ENCODE measurements at regions not wholly inside any gene's neighbourhood (a gene's known extent, or its start where the extent isn't known, plus 50 kb on each side); places are given as distances from the start of the nearest gene placed in this dataset.

DNA sequence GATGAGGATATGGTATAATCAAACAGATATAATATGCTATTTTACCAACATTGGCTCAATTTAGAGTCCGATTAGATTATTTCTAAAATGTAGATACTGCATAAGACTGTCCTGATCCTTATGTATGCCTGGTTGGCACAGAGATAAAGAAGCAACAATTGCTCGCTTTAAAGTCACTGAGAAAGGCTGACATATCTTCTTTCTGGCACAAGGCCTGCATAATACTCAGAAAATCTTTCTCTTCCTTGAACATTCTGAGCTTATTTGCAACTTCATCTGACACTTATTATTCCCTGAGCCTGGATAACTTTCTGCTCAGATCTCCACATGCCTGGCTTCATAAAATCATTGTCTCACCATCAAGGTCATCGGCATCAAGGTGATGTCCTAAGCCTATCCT lies 219.3 kb upstream of the CDH9 start:
- no peak overlapping the region for H3K27ac ChIP-seq
- H3K4me3 ChIP-seq: no peak overlapping the region
- H3K4me1 ChIP-seq (replicated peaks in 1 of 2): no peaks in the 10 kb centered on the region
- in situ Hi-C loops (cut with MboI; ENCODE audit: low pct_unique_long_range_greater_than_20kb in 2 of 9, low sequenced_read_pairs in 9 of 9, unreplicated experiment in 9 of 9): no loop called here
- 21 to 94% (median 82%) methylated on average over 1 to 3 of the region's 3 CpGs for WGBS, 10 experiments
- no peak for ATAC-seq (replicated peaks in 6 of 8)

DNA sequence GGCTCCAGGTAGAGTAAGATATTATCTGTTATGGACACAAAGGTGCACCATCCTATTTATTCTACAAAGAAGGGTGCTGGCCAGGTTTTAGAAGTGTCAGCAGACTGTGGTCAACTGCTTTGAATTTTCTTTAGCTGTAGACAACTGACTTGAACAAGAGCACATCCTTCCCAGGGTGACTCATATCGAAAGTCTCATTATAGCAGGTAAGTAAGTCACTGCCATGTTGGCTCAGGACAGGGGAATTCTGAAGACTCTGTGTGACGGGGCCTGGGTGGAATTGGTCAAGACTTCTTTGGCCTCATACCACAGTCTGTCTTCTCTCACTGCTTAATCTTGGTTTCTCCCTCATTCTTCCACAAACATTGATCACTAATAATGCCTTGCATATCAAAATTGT lies 214.5 kb upstream of the CDH9 start:
- Histone ChIP-seq H3K4me3 (no peak overlapping the region), H3K27ac (no peak overlapping the region), H3K4me1 (replicated peaks in 1 of 2) (no peaks in the 10 kb centered on the region)
- ATAC-seq (replicated peaks in 6 of 8): no peak
- WGBS, 10 experiments: 7 to 100% (median 78%) methylated on average over 1 to 2 of the region's 2 CpGs; no CpG with 5 or more reads in 1 of the 10 experiments
- in situ Hi-C loops (cut with MboI; ENCODE audit: low pct_unique_long_range_greater_than_20kb in 2 of 9, low sequenced_read_pairs in 9 of 9, unreplicated experiment in 9 of 9): no loop called here

DNA sequence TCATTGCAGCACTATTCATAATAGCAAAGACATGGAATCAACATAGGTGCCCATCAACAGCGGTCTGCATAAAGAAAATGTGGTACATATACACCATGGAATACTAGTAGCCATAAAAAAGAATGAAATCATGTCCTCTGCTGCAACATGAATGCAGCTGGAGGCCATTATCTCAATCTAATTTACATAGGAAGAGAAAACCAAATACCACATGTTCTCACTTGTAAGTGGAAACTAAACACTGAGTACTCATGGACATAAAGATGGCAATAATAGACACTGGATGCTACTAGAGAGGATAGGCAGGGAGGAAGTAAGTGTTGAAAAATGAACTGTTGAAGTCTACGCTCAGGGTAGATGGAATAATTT lies 203.9 kb upstream of the CDH9 start:
- peak in 4 of 8 experiments; percentile 31 to 78 (median 70) for ATAC-seq (replicated peaks in 6 of 8)
- H3K4me3 ChIP-seq: no peak overlapping the region
- no peaks in the 10 kb centered on the region for H3K4me1 ChIP-seq (replicated peaks in 1 of 2)
- in situ Hi-C loops (cut with MboI; ENCODE audit: low pct_unique_long_range_greater_than_20kb in 2 of 9, low sequenced_read_pairs in 9 of 9, unreplicated experiment in 9 of 9): no loop called here
- 3 to 100% (median 83%) methylated on average over 1 to 2 of the region's 2 CpGs; no CpG with 5 or more reads in 1 of the 10 experiments for WGBS, 10 experiments
- H3K27ac ChIP-seq: no peak overlapping the region

DNA sequence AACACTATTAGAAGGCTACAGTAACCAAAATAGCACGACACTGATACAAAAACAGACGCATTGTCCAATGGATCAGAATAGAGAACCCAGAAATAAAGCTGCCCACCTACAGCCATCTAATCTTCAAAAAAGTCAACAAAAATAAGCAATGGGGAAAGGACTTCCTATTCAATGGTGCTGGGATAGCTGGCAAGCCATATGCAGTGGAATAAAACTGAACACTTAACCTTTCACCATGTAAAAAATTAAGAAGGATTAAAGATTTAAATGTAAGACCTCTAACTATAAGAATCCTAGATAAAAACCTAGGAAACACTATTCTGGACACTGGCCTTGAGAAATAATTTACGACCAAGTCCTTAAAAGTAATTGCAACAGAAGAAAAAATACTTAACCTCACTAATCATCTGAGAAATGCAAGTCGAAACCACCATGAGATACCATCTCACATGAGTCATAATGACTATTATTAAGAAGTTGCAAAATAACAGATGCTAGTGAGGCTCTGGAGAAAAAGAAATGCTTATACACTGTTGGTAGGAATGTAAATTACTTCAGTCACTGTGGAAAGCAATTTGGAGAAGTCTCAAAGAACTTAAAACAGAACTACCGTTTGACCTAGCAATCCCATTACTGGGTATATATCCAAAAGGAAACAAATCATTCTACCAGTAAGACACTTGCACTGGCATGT lies 203.3 kb upstream of the CDH9 start:
- H3K27ac ChIP-seq: no peak overlapping the region
- H3K4me3 ChIP-seq: no peak overlapping the region
- 26 to 93% (median 85%) methylated on average over 3 to 5 of the region's 5 CpGs; no CpG with 5 or more reads in 1 of the 10 experiments for WGBS, 10 experiments
- peak; percentile 53 to 99 (median 74) for ATAC-seq (replicated peaks in 6 of 8)
- in situ Hi-C loops (cut with MboI; ENCODE audit: low pct_unique_long_range_greater_than_20kb in 2 of 9, low sequenced_read_pairs in 9 of 9, unreplicated experiment in 9 of 9): no loop called here
- H3K4me1 ChIP-seq (replicated peaks in 1 of 2): no peaks in the 10 kb centered on the region

DNA sequence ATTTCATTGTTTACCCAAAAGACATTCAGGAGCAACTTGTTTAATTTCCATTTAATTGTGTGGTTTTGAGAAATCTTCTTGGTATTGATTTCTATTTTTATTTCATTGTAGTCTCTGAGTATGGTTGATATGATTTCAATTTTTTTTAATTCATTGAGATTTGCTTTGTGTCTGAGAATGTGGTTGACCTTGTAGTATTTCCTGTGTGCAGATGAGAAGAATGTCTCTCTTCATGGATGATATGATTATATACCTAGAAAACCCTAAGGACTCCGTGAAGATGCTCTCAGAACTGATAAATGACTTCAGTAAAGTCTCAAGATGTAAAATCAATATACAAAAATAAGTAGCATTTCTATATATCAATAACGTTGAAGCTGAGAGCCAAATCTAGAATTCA lies 202.4 kb upstream of the CDH9 start:
- WGBS, 10 experiments: 0 to 100% (median 79%) methylated on average over 1 to 2 of the region's 2 CpGs

DNA sequence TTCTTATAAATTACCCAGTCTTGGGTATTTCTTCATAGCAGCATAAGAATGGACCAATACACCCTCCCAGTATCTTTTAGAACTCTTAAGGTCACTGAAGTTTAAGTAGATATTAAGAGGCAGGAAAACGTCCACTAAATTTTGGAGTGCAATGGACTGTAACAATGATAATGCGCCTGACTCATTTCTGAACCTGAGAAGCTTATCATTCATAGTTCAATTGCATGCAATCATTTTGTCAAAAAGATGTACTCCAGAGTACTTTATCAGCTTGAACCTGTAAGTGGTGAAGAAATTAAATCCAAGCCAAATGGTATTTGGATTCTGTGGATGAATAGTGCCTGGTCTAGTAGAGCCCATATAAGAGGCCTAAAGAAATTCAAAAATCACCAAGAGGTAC lies 196.5 kb upstream of the CDH9 start:
- Histone ChIP-seq H3K4me1 (replicated peaks in 1 of 2) (no peaks in the 10 kb centered on the region), H3K27ac (no peak overlapping the region), H3K4me3 (no peak overlapping the region)
- 0 to 100% (median 83%) methylated on average over 1 to 2 of the region's 2 CpGs; no CpG with 5 or more reads in 3 of the 10 experiments for WGBS, 10 experiments
- no peak for ATAC-seq (replicated peaks in 6 of 8)
- in situ Hi-C loops (cut with MboI; ENCODE audit: low pct_unique_long_range_greater_than_20kb in 2 of 9, low sequenced_read_pairs in 9 of 9, unreplicated experiment in 9 of 9): no loop called here

More for the DNA sequence above, 202.4 kb upstream of the CDH9 start:
- in situ Hi-C loops (cut with MboI; ENCODE audit: low pct_unique_long_range_greater_than_20kb in 2 of 9, low sequenced_read_pairs in 9 of 9, unreplicated experiment in 9 of 9): no loop called here
- Histone ChIP-seq H3K4me3 (no peak overlapping the region), H3K27ac (no peak overlapping the region), H3K4me1 (replicated peaks in 1 of 2) (no peaks in the 10 kb centered on the region)
- no peak for ATAC-seq (replicated peaks in 6 of 8)

DNA sequence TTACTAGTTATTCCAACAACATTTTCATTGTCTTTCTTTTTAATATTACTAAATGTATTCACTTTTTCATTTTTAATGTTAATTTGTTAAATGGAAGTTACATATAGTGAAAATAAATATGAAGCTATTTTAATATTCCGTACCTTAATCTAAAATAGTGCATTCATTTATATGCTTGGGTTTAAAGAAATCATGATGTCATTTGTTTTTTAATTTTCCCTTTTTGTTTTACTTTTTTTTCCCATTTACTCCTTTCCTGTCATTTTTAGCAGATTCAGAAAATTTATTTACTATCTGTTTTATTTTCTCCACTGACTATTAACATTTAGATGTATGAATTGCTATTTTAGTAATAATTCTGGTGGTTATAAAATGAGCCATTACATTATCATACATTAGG lies 183.0 kb upstream of the CDH9 start:
- H3K4me3 ChIP-seq: no peak overlapping the region
- no peak overlapping the region for H3K27ac ChIP-seq
- in situ Hi-C loops (cut with MboI; ENCODE audit: low pct_unique_long_range_greater_than_20kb in 2 of 9, low sequenced_read_pairs in 9 of 9, unreplicated experiment in 9 of 9): no loop called here
- no peak for ATAC-seq (replicated peaks in 6 of 8)
- 0 to 100% (median 73%) methylated on average over 1 of the region's 1 CpG; no CpG with 5 or more reads in 2 of the 10 experiments for WGBS, 10 experiments
- no peaks in the 10 kb centered on the region for H3K4me1 ChIP-seq (replicated peaks in 1 of 2)

DNA sequence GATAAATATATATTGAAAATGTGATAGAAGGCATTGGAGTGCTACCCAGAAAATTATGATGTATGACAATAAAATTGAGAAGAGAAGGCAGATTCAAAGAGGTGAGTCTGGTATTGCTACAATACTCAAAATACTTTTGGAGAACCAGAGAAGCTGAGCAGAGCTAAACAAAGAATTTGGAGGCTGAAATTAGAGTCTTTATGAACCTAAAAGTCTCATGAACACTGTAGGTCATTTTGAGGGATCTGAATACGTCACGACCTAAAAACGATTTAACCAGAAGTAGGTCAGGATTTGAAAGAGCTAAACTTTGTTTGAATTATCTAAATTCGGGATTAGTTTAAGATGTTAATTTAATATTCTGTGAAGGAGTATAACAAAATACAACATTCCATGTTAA lies 182.4 kb upstream of the CDH9 start:
- no peaks in the 10 kb centered on the region for H3K4me1 ChIP-seq (replicated peaks in 1 of 2)
- in situ Hi-C loops (cut with MboI; ENCODE audit: low pct_unique_long_range_greater_than_20kb in 2 of 9, low sequenced_read_pairs in 9 of 9, unreplicated experiment in 9 of 9): no loop called here
- WGBS, 10 experiments: 36 to 99% (median 85%) methylated on average over 1 to 4 of the region's 4 CpGs; no CpG with 5 or more reads in 1 of the 10 experiments
- no peak overlapping the region for H3K4me3 ChIP-seq
- no peak overlapping the region for H3K27ac ChIP-seq
- no peak for ATAC-seq (replicated peaks in 6 of 8)

DNA sequence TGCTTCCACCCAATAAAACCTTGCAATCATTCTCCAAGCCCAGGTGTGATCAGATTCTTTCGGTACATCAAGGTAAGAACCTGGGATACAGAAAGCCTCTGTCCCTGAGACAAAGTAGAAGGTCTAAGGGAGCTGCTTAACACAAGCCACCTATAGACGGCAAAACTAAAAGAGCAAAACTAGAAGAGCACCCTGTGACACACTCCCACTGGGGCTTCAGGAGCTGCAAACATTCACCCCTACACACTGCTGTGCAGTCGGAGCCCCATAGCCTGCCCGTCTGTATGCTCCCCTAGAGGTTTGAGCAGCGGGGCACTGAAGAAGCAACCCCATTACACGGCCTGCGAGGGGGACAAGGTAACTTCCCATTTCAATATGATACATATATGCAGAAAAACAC lies 179.6 kb upstream of the CDH9 start:
- ATAC-seq (replicated peaks in 6 of 8): no peak
- 50 to 98% (median 83%) methylated on average over 1 to 6 of the region's 7 CpGs; no CpG with 5 or more reads in 4 of the 10 experiments for WGBS, 10 experiments
- Histone ChIP-seq H3K4me3 (no peak overlapping the region), H3K4me1 (replicated peaks in 1 of 2) (no peaks in the 10 kb centered on the region), H3K27ac (no peak overlapping the region)
- in situ Hi-C loops (cut with MboI; ENCODE audit: low pct_unique_long_range_greater_than_20kb in 2 of 9, low sequenced_read_pairs in 9 of 9, unreplicated experiment in 9 of 9): no loop called here

DNA sequence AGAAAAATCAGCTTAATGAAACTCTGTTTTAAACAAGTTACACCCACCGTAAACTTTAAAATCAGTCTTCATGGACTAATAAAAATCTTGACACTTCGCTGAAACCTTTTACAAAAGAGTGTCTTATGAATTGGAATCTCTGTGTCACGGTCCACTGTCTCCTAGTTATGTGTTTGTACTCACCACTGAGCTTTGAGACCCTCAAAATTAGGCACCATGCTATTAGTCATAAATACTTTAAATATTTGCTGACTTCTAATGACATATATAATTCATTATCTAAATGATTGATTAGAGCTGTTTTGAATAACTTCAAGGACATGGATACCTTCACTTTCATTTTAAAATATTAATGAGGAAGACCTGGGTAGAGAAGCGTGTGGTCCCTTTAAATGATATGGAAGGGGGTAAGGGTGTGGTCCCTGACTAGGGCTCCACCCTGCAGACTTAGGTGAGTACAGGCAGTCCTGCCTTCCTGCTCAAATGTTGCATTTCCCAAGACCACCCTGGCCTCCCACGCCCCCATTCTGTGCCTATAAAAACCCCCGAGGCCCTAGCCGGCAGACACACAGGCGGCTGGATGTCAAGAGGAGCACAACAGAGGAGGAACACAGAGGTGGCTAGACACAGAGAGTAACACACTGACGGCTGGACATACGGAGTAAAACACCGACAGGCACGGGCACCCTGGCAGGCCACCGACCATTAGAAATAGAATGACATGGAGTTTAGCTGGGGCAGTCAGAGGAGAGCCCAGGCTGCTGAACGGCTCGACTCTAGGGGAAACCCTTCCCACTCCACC lies 179.0 kb upstream of the CDH9 start:
- 33 to 98% (median 74%) methylated on average over 2 to 11 of the region's 15 CpGs for WGBS, 10 experiments
- no peak overlapping the region for H3K27ac ChIP-seq
- no peaks in the 10 kb centered on the region for H3K4me1 ChIP-seq (replicated peaks in 1 of 2)
- in situ Hi-C loops (cut with MboI; ENCODE audit: low pct_unique_long_range_greater_than_20kb in 2 of 9, low sequenced_read_pairs in 9 of 9, unreplicated experiment in 9 of 9): no loop called here
- no peak overlapping the region for H3K4me3 ChIP-seq
- no peak for ATAC-seq (replicated peaks in 6 of 8)

DNA sequence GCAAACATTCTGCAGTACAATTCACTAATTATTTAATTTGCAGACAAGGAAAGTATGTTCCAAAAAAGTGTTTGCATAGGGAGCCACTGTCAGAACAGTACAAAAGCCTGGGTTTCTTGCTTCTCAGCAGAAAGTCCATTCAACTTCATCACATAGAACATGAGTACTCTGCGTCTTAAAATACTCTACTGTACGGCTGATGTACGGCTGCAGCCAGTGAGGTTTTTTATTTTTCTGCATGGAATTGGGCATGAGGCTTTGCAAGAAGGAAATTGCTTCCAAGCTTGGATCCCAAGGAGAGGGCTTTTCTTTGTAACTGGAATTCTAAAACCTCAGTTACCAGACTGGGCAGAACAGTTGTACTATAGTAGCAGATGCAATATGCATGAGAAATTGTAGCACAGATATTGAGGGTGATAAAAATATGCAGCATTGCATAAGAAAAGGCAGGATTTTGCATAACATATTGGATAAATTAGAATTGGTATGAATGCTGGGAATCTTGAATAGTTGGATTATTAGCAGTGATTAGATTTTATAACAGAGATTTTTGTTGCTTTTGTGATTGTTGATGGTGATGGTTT lies 178.1 kb upstream of the CDH9 start:
- peak in 2 of 8 experiments; percentile 33 to 43 for ATAC-seq (replicated peaks in 6 of 8)
- no peaks in the 10 kb centered on the region for H3K4me1 ChIP-seq (replicated peaks in 1 of 2)
- in situ Hi-C loops (cut with MboI; ENCODE audit: low pct_unique_long_range_greater_than_20kb in 2 of 9, low sequenced_read_pairs in 9 of 9, unreplicated experiment in 9 of 9): no loop called here
- H3K27ac ChIP-seq: no peak overlapping the region
- 5 to 100% (median 95%) methylated on average over 2 to 3 of the region's 3 CpGs; no CpG with 5 or more reads in 3 of the 10 experiments for WGBS, 10 experiments
- H3K4me3 ChIP-seq: no peak overlapping the region

DNA sequence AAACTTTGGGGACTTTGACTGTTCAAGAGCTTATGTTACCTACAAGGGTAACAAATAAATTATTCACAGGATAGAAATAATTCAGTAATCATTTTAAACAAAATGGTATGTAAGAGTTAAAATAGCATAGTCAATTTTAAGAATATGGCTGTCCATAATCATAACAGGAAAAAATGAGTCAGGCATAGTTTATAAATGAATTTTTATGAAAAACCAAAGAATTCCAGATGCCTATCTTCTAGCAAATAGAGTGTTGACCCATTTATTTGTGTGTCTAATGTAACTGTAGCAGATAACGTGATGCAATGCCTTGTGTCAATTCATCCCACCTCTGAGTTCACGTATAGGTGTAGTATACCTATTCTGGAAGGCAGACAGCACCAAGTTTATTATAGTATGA lies 169.7 kb upstream of the CDH9 start:
- H3K4me3 ChIP-seq: no peak overlapping the region
- H3K4me1 ChIP-seq (replicated peaks in 1 of 2): no peaks in the 10 kb centered on the region
- H3K27ac ChIP-seq: no peak overlapping the region
- 5 to 90% (median 60%) methylated on average over 1 to 2 of the region's 2 CpGs; no CpG with 5 or more reads in 2 of the 10 experiments for WGBS, 10 experiments
- no peak for ATAC-seq (replicated peaks in 6 of 8)
- in situ Hi-C loops (cut with MboI; ENCODE audit: low pct_unique_long_range_greater_than_20kb in 2 of 9, low sequenced_read_pairs in 9 of 9, unreplicated experiment in 9 of 9): no loop called here

DNA sequence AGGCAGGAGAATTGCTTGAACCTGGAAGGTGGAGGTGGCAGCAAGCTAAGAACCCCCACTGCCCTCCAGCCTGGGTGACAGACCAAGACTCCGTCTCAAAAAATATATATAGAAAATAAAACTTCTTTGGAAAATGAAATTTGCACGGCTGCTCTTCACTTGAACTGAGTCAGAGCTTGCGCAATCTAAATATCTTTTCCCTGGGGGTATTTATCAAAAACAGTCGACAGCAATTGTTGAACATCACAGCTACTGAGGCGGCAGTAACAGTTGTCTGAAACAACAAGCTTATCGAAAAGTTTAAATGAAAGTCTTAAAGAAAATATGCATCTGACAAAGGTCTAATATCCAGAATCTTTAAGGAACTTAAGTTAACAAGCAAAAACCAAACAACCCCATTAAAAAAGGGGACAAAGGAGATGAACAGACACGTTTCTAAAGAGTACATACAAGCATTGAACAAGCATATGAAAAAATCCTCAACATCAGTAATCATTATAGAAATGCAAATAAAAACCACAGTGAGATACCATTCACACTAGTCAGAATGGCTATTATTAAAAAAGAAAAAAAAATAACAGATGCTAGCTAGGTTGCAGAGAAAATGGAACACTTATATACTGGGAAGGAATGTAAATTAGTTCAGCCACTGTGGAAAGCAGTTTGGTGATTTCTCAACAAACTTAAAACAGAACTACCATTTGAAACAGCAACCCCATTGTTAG lies 153.6 kb upstream of the CDH9 start:
- in situ Hi-C loops (cut with MboI; ENCODE audit: low pct_unique_long_range_greater_than_20kb in 2 of 9, low sequenced_read_pairs in 9 of 9, unreplicated experiment in 9 of 9): no loop called here
- Histone ChIP-seq H3K4me3 (no peak overlapping the region), H3K4me1 (replicated peaks in 1 of 2) (no peaks in the 10 kb centered on the region), H3K27ac (no peak overlapping the region)
- ATAC-seq (replicated peaks in 6 of 8): peak in 1 of 8 experiments; percentile 41
- WGBS, 10 experiments: 9 to 97% (median 85%) methylated on average over 2 to 7 of the region's 7 CpGs
